GM06990 (cell line): ENCODE measurements at regions not wholly inside any gene's neighbourhood (a gene's known extent, or its start where the extent isn't known, plus 50 kb on each side); places are given as distances from the start of the nearest gene placed in this dataset.

ENCODE experiments used
- DNase-seq: peaks from one replicate; pipeline ENCODE4 v3.0.0-alpha.2; 2011; ENCODE audit not compliant: insufficient read length; ENCODE audit errors: extremely low read depth
- H3K27me3 ChIP-seq: replicated peaks from 2 replicates; pipeline ENCODE4 v1.6.0; 2011; ENCODE audit warnings: low read length; ENCODE audit not compliant: control insufficient read depth, insufficient read depth
- H3K36me3 ChIP-seq: 2 replicates; pipeline ENCODE4 v1.5.1; 2011; ENCODE audit warnings: low read length; ENCODE audit not compliant: control insufficient read depth, insufficient read depth
- H3K4me3 ChIP-seq: replicated peaks from 2 replicates; pipeline ENCODE4 v1.5.1; 2011; ENCODE audit warnings: low read depth, mild to moderate bottlenecking, control low read depth, low read length
- TF ChIP-seq, protein P1 (sequence below): IDR thresholded peaks from 2 replicates; pipeline ENCODE4 v1.5.1; 2011; ENCODE audit warnings: low read length, control low read depth, mild to moderate bottlenecking, inconsistent platforms; ENCODE audit not compliant: insufficient read depth, poor library complexity, severe bottlenecking

DNA sequence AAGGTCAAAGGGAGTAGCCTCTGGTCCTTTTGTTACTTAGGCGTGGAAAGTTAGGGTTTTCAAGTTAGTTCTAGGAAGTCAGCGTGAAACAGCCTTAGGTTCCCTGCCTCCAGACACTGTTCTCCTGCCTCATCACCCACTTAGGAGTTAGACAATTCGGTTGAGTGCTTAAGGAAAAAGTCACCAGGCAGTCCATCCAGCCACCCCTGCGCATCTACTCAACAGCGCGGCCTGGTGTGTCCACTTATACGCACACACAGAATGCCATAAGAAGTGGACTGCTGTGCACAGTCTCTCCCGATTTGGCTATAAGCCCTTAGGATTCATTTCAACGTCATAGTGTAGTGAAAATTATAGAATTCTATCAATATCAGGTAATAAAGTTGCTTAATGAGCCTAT lies 470.8 kb upstream of the TNP1 start:
- TF ChIP-seq, protein P1, sequence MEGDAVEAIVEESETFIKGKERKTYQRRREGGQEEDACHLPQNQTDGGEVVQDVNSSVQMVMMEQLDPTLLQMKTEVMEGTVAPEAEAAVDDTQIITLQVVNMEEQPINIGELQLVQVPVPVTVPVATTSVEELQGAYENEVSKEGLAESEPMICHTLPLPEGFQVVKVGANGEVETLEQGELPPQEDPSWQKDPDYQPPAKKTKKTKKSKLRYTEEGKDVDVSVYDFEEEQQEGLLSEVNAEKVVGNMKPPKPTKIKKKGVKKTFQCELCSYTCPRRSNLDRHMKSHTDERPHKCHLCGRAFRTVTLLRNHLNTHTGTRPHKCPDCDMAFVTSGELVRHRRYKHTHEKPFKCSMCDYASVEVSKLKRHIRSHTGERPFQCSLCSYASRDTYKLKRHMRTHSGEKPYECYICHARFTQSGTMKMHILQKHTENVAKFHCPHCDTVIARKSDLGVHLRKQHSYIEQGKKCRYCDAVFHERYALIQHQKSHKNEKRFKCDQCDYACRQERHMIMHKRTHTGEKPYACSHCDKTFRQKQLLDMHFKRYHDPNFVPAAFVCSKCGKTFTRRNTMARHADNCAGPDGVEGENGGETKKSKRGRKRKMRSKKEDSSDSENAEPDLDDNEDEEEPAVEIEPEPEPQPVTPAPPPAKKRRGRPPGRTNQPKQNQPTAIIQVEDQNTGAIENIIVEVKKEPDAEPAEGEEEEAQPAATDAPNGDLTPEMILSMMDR: no peak
- no peaks in the 10 kb centered on the region for H3K36me3 ChIP-seq
- DNase-seq: no peak
- H3K4me3 ChIP-seq: no peak overlapping the region
- H3K27me3 ChIP-seq: no peaks in the 10 kb centered on the region

DNA sequence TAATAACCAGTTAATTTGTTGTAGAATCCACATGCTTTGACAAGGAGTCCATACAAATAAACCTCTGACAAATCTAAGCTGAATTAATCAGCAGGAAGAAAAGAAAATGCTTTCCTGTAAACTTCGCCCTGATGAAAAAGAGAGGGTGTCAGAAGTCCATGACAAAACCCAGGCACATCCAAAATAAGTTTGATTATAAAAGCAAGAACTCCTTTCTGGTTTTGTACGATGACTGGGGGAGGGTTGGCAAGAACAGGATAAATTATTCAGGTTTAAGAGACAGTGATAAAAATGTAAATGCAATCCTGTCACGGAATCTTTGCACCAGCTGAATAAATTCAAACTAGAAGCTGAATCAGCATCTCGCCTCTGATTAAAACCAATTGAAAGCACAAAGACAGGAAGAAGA lies 469.2 kb upstream of the TNP1 start:
- Histone ChIP-seq H3K27me3 (no peaks in the 10 kb centered on the region), H3K36me3 (no peaks in the 10 kb centered on the region), H3K4me3 (no peak overlapping the region)
- TF ChIP-seq, protein P1: no peak
- no peak for DNase-seq

DNA sequence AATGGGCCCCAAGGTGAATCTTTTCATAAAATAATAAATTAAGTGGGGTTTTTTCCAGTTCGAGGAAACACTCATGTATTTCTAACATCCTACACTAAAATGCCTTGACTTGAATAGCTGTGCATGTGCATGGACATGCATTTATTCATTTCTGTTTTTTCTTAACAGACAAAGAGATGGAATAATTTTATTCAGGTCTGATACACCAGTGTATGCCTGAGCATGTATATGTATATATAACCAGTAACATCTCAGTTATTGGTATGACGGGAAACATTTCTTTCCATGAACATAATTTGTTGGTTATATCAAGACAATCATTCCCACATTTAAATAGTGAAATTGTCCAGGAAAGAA lies 468.7 kb upstream of the TNP1 start:
- Histone ChIP-seq H3K4me3 (no peak overlapping the region), H3K36me3 (no peaks in the 10 kb centered on the region), H3K27me3 (no peaks in the 10 kb centered on the region)
- no peak for DNase-seq
- TF ChIP-seq, protein P1: no peak

DNA sequence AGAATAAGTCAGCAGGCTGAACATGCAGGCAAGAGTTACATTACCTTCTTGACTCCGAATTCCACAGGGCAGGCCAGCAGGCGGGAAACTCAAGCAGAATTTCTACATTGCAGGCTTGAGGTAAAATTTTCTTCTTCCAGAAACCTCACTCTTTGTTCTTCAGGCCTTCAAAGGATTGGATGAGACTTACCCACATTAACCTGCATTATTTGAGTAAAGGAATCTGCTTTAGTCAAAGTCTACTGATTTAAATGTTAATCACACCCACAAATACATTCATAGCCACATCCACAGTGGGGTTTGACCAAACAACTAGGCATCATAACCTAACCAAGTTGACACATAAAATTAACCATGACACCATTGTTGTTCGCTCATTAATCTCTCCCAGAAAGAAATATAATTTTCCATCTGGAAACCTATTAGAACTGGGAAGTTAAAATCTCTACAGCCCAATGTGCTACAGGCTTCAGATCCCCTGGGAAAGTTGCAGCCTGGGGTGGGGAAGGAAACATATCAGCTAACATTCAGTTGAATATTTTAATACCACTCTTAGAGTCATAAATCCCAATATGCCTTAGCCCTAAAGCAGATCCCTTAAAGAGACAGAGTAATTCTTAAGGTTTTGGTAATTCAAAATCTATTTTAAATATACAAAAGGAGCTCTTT lies 468.2 kb upstream of the TNP1 start:
- no peak for DNase-seq
- no peak overlapping the region for H3K4me3 ChIP-seq
- TF ChIP-seq, protein P1: no peak
- H3K36me3 ChIP-seq: no peaks in the 10 kb centered on the region
- no peaks in the 10 kb centered on the region for H3K27me3 ChIP-seq

DNA sequence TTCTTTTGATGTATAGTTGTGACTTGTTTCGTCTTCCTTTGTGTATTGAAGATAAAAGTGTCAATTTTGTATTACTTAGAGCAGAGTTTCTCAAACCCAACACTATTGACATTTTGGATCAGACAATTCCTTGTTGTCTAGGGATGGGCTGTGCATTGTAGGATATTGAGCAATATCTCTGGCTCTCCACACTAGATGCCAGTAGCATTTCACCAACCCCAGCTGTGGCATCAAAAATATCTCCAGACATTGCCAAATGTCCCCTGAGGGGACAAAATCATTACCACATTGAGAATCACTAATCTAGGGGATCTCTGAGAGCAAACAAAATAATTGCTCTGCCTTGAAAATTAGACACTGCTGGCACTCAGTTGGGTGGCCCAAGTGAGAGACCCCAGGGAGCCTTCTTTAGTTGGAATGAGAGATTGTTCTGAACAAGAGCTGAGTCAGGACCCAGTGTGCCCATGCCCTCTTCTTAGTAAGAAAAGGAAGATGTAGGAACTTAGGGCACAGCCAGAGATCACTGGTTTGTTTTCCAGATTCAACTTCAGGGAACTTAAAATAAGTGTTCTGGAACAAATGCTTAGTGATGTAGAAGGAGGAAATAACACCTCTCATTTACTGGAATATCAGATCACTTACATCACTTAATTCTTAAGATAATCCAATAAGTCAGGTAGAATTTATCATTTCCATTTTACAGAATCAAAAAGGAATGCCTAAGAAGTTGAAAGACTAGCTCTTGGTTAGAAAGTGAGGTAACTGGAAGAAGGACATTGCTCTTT lies 466.6 kb upstream of the TNP1 start:
- H3K27me3 ChIP-seq: no peaks in the 10 kb centered on the region
- H3K36me3 ChIP-seq: no peaks in the 10 kb centered on the region
- TF ChIP-seq, protein P1: no peak
- DNase-seq: no peak
- no peak overlapping the region for H3K4me3 ChIP-seq
